Psoas muscle (tissue), 7 donors: ENCODE measurements at regions not wholly inside any gene's neighbourhood (a gene's known extent, or its start where the extent isn't known, plus 50 kb on each side); places are given as distances from the start of the nearest gene placed in this dataset.

Experiments
- ATAC-seq, 4 donors: fragments of 200-7000 bp; cut with Tn5 transposase; one replicate each; pipeline ENCODE4 v1.9.1; 2020; ENCODE audit warnings: moderate library complexity in 3 of 4, mild to moderate bottlenecking in 2 of 4
- DNase-seq, 2 donors: peaks; one replicate each; pipeline ENCODE4 v3.0.0-alpha.2; 2020
- H3K27ac ChIP-seq: fragments of 200-600 bp; one replicate; pipeline ENCODE4 v1.8.0; 2022
- H3K27me3 ChIP-seq, 3 donors: fragments of 200-600 bp in 1 of 3; one replicate each; pipeline versions ENCODE4 v1.6.1 to v1.8.0; 2013 to 2022; ENCODE audit warnings: low read length in 2 of 3, mild to moderate bottlenecking in 2 of 3, moderate library complexity in 1 of 3; ENCODE audit not compliant: insufficient read depth in 3 of 3
- H3K36me3 ChIP-seq, 2 donors: fragments of 200-600 bp in 1 of 2; one replicate each; pipeline versions ENCODE4 v1.6.1 to v1.8.0; 2013 to 2022; ENCODE audit warnings: low read depth in 1 of 2, mild to moderate bottlenecking in 1 of 2, moderate library complexity in 1 of 2; ENCODE audit not compliant: insufficient read depth in 1 of 2
- H3K4me1 ChIP-seq: fragments of 200-600 bp; one replicate; pipeline ENCODE4 v1.8.0; 2022
- H3K4me3 ChIP-seq: fragments of 200-600 bp; one replicate; pipeline ENCODE4 v1.8.0; 2022; ENCODE audit warnings: mild to moderate bottlenecking
- H3K9me3 ChIP-seq: fragments of 200-600 bp; one replicate; pipeline ENCODE4 v1.8.0; 2022
- WGBS, 3 donors: extraction: QIAGEN DNeasy Blood & Tissue Kit; methylation state at CpG; one replicate each; pipeline versions ENCODE4 v1.1.6 to v1.1.7; 2013; 5-methylcytosine and 5-hydroxymethylcytosine counted together
- intact Hi-C, 2 donors: fragments of 100-400 bp; cut with DNase I; formaldehyde crosslinking; loops; one replicate each; pipeline versions ENCODE4 v1.11.0 to v1.14.2; 2022
- TF ChIP-seq, protein P1 (sequence below): fragments of 200-600 bp; IDR thresholded peaks from one replicate; pipeline ENCODE4 v1.8.0; 2022; ENCODE audit warnings: antibody characterized with exemption
- donor health status: healthy with polysubstance abuse.
- donor health status: DM: no; HTN: no; CAD: no; lungs with moderate emphysema.
- donor health status: Bipolar disorder and iron deficiency.
- donor health status: healthy.
- donor health status: DM: yes; HTN: yes; CAD: no.
- donor health status: DM: no; HTN: no; CAD: no.
- donor health status: DM: yes; HTN: yes; CAD: no.

DNA sequence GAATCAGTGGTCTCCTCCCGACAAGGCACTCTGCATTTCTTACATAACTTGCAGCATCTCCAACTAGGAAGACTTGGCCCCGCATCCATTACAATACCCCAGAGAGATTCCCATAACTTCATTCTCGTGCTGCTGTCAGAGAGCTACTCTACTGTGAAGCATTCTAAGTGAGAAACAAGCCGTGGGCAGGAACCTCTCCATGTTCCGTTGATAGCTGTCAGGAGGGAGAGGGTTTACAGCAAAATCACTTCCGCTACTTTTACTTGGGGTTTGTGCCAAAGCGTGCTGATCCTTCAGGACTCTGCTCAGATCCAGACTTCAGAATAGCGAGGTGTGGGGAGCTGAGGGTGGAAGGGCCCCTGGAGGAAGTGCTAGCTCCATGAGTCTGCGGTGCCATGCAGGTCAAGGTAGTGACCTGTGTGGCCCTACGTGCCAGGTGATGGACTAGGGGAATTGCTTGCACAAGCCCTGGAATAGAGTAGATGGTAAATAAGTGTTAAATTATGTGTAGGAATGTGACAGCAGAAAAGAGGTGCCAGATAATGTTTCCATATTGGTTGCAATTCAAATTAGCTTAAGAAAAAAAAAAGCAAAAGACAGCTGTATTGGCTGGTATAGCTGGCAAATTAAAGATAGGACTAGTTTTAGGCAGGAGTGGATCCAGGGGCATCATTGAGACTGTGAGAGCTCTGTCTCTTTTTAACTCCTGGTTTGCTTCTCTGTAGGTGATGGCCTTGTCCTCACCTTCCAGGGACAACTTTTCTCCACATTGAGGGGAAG is 358.5 kb upstream of the ERCC4 start:
- no peaks in the 10 kb centered on the region for H3K9me3 ChIP-seq
- H3K4me1 ChIP-seq = no peaks in the 10 kb centered on the region
- ATAC-seq = no peak
- intact Hi-C loops = no loop called here
- no peaks in the 10 kb centered on the region for H3K27me3 ChIP-seq
- TF ChIP-seq, protein P1, sequence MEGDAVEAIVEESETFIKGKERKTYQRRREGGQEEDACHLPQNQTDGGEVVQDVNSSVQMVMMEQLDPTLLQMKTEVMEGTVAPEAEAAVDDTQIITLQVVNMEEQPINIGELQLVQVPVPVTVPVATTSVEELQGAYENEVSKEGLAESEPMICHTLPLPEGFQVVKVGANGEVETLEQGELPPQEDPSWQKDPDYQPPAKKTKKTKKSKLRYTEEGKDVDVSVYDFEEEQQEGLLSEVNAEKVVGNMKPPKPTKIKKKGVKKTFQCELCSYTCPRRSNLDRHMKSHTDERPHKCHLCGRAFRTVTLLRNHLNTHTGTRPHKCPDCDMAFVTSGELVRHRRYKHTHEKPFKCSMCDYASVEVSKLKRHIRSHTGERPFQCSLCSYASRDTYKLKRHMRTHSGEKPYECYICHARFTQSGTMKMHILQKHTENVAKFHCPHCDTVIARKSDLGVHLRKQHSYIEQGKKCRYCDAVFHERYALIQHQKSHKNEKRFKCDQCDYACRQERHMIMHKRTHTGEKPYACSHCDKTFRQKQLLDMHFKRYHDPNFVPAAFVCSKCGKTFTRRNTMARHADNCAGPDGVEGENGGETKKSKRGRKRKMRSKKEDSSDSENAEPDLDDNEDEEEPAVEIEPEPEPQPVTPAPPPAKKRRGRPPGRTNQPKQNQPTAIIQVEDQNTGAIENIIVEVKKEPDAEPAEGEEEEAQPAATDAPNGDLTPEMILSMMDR = no peak
- no peaks in the 10 kb centered on the region for H3K36me3 ChIP-seq
- no peak overlapping the region for H3K4me3 ChIP-seq
- H3K27ac ChIP-seq = no peak overlapping the region
- no peak for DNase-seq
- 62 to 64% (median 63%) methylated on average over 10 of the region's 10 CpGs for WGBS, 3 donors

- H3K4me3 ChIP-seq = no peak overlapping the region
- H3K36me3 ChIP-seq = no peaks in the 10 kb centered on the region
- DNase-seq (no peak), ATAC-seq (no peak)
- H3K27ac ChIP-seq = no peak overlapping the region
- no peaks in the 10 kb centered on the region for H3K9me3 ChIP-seq
- no peaks in the 10 kb centered on the region for H3K4me1 ChIP-seq
- intact Hi-C loops = no loop called here
- H3K27me3 ChIP-seq = no peaks in the 10 kb centered on the region
- TF ChIP-seq, protein P1 = no peak
- 82 to 90% (median 82%) methylated on average over 5 of the region's 5 CpGs for WGBS, 3 donors
Observed at GRCh38 chr16:13568803-13569202, 351.2 kb upstream of the ERCC4 start.

DNA sequence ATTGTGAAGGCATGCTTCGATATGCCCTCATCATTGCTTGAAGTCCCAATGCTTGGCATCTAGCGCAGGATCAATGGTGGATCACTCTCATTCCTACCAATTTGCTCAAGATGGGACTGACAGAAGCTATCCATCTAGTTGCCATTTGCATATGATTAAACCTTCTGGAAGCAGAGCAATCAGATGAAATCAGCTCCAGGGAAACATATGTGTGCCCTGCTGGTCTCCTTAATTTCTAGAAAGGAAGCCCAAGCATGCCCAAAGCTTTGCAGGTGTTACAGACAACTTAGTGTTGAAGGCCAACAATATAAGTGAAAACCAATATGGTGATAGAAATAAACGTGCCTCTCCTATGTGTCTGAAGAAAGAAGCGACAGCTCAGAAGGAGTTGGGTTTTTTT is 350.0 kb upstream of the ERCC4 start:
- Histone ChIP-seq H3K36me3 (no peaks in the 10 kb centered on the region), H3K9me3 (no peaks in the 10 kb centered on the region), H3K27me3 (no peaks in the 10 kb centered on the region), H3K4me1 (no peaks in the 10 kb centered on the region), H3K27ac (no peak overlapping the region), H3K4me3 (no peak overlapping the region)
- intact Hi-C loops = no loop called here
- no peak for DNase-seq
- TF ChIP-seq, protein P1 = no peak
- no peak for ATAC-seq
- WGBS, 3 donors = 75 to 81% (median 77%) methylated on average over 4 of the region's 4 CpGs

GRCh38 chr16:13571036-13571435 is 348.9 kb upstream of the ERCC4 start:
- ATAC-seq = no peak
- no peak for DNase-seq
- H3K4me1 ChIP-seq = no peaks in the 10 kb centered on the region
- no peak overlapping the region for H3K4me3 ChIP-seq
- no peak overlapping the region for H3K27ac ChIP-seq
- intact Hi-C loops = no loop called here
- H3K27me3 ChIP-seq = no peaks in the 10 kb centered on the region
- TF ChIP-seq, protein P1 = no peak
- H3K36me3 ChIP-seq = no peaks in the 10 kb centered on the region
- WGBS, 3 donors = 62 to 65% (median 64%) methylated on average over 7 of the region's 7 CpGs
- peaks cover under 1% of the 10 kb centered on the region for H3K9me3 ChIP-seq

GRCh38 chr16:13573903-13574302 is 346.1 kb upstream of the ERCC4 start:
- Histone ChIP-seq H3K4me3 (no peak overlapping the region), H3K27me3 (no peaks in the 10 kb centered on the region), H3K4me1 (no peaks in the 10 kb centered on the region), H3K9me3 (peaks cover 4% of the 10 kb centered on the region), H3K27ac (no peak overlapping the region), H3K36me3 (no peaks in the 10 kb centered on the region)
- ATAC-seq = no peak
- DNase-seq = no peak
- intact Hi-C loops = no loop called here
- 77 to 81% (median 81%) methylated on average over 3 of the region's 3 CpGs for WGBS, 3 donors
- TF ChIP-seq, protein P1 = no peak
